CD14-positive monocyte (primary cell): ENCODE measurements at regions not wholly inside any gene's neighbourhood (a gene's known extent, or its start where the extent isn't known, plus 50 kb on each side); places are given as distances from the start of the nearest gene placed in this dataset.

Experiments
- DNase-seq, 3 donors: peaks; one replicate each; pipeline ENCODE4 v3.0.0-alpha.2; 2011 to 2022
- H2AFZ ChIP-seq: 2 replicates; pipeline ENCODE4 v1.6.0; 2012; ENCODE audit warnings: mild to moderate bottlenecking, low read depth, low read length, inconsistent platforms; ENCODE audit not compliant: insufficient read depth, poor library complexity, severe bottlenecking
- H3K27ac ChIP-seq, 2 donors: 1 replicate in 1 of 2; 2 replicates in 1 of 2; pipeline ENCODE4 v1.5.1; 2012 to 2013; ENCODE audit warnings: low read length in 2 of 2, control low read depth in 1 of 2, inconsistent platforms in 1 of 2, low read depth in 1 of 2, mild to moderate bottlenecking in 1 of 2
- H3K27me3 ChIP-seq, 2 donors: one replicate each; pipeline versions ENCODE4 v1.6.0 to v1.6.1; 2011 to 2013; ENCODE audit warnings: low read length in 2 of 2; ENCODE audit not compliant: control insufficient read depth in 2 of 2, insufficient read depth in 2 of 2
- H3K36me3 ChIP-seq, 2 donors: replicated peaks in 1 of 2; 1 replicate in 1 of 2; 2 replicates in 1 of 2; pipeline versions ENCODE4 v1.5.1 to v1.6.1; 2012 to 2013; ENCODE audit warnings: low read length in 2 of 2, control low read depth in 1 of 2, inconsistent platforms in 1 of 2, mild to moderate bottlenecking in 1 of 2; ENCODE audit not compliant: insufficient read depth in 2 of 2, control insufficient read depth in 1 of 2
- H3K4me1 ChIP-seq, 2 donors: 1 replicate in 1 of 2; 2 replicates in 1 of 2; pipeline versions ENCODE4 v1.5.1 to v1.6.1; 2012 to 2013; ENCODE audit warnings: low read length in 2 of 2, control low read depth in 1 of 2, inconsistent platforms in 1 of 2, mild to moderate bottlenecking in 1 of 2, moderate library complexity in 1 of 2; ENCODE audit not compliant: insufficient read depth in 2 of 2, control insufficient read depth in 1 of 2
- H3K4me2 ChIP-seq: replicated peaks from 2 replicates; pipeline ENCODE3; 2012; ENCODE audit warnings: low read length, moderate library complexity, mild to moderate bottlenecking; ENCODE audit not compliant: poor library complexity, severe bottlenecking; ENCODE audit errors: extremely low read depth
- H3K4me3 ChIP-seq, 3 experiments: fragments of 200-600 bp in 1 of 3; sonication (generic) in 1 of 3; replicated peaks in 1 of 3; 1 replicate in 2 of 3; 2 replicates in 1 of 3; pipeline ENCODE4 v1.5.1; 2011 to 2013; ENCODE audit warnings: low read length in 3 of 3, mild to moderate bottlenecking in 3 of 3, control low read depth in 2 of 3, low read depth in 2 of 3, inconsistent platforms in 1 of 3, moderate library complexity in 1 of 3
- H3K79me2 ChIP-seq: 2 replicates; pipeline ENCODE4 v1.6.0; 2012; ENCODE audit warnings: mild to moderate bottlenecking, control low read depth, inconsistent platforms, low read length, moderate library complexity; ENCODE audit not compliant: insufficient read depth
- H3K9ac ChIP-seq: 2 replicates; pipeline ENCODE4 v1.6.0; 2017; ENCODE audit warnings: low read length, mild to moderate bottlenecking; ENCODE audit not compliant: insufficient read depth, poor library complexity, severe bottlenecking
- H3K9me3 ChIP-seq, 2 donors: replicated peaks in 1 of 2; 1 replicate in 1 of 2; 2 replicates in 1 of 2; pipeline versions ENCODE4 v1.5.1 to v1.6.1; 2012 to 2013; ENCODE audit warnings: low read length in 2 of 2, control low read depth in 1 of 2; ENCODE audit not compliant: control insufficient read depth in 1 of 2, insufficient read depth in 1 of 2
- H4K20me1 ChIP-seq: 2 replicates; pipeline ENCODE4 v1.6.0; 2012; ENCODE audit warnings: mild to moderate bottlenecking, low read length, control low read depth, moderate library complexity; ENCODE audit not compliant: insufficient read depth
- H3K27ac Mint-ChIP-seq, 7 donors: one replicate each; pipeline ENCODE4 v1.8.0; 2020; ENCODE audit warnings: mild to moderate bottlenecking in 7 of 7, mixed read lengths in 7 of 7, moderate library complexity in 6 of 7, inconsistent platforms in 2 of 7
- H3K27me3 Mint-ChIP-seq, 3 donors: one replicate each; pipeline ENCODE4 v1.8.0; 2021 to 2022; ENCODE audit warnings: low read depth in 3 of 3, mild to moderate bottlenecking in 3 of 3, mixed read lengths in 3 of 3, moderate library complexity in 3 of 3, inconsistent platforms in 1 of 3
- H3K36me3 Mint-ChIP-seq, 2 donors: one replicate each; pipeline ENCODE4 v1.8.0; 2020; ENCODE audit warnings: mixed read lengths in 2 of 2, inconsistent platforms in 1 of 2, mild to moderate bottlenecking in 1 of 2
- H3K4me1 Mint-ChIP-seq: one replicate; pipeline ENCODE4 v1.8.0; 2020; ENCODE audit warnings: mild to moderate bottlenecking, mixed read lengths
- H3K4me3 Mint-ChIP-seq, 2 donors: one replicate each; pipeline ENCODE4 v1.8.0; 2020; ENCODE audit warnings: mild to moderate bottlenecking in 2 of 2, mixed read lengths in 2 of 2, moderate library complexity in 1 of 2
- H3K9me3 Mint-ChIP-seq, 7 donors: one replicate each; pipeline ENCODE4 v1.8.0; 2020 to 2022; ENCODE audit warnings: mixed read lengths in 7 of 7, mild to moderate bottlenecking in 6 of 7, moderate library complexity in 6 of 7, inconsistent platforms in 2 of 7
- WGBS: methylation state at CpG from one replicate; pipeline ENCODE4 v1.1.5; 2013; ENCODE audit warnings: missing lambda C conversion rate; ENCODE audit not compliant: insufficient coverage; 5-methylcytosine and 5-hydroxymethylcytosine counted together
- intact Hi-C, 2 donors: fragments of 100-400 bp; cut with micrococcal nuclease; formaldehyde crosslinking; loops; one replicate each; pipeline versions ENCODE4 v1.15.0 to v1.15.1; 2023
- TF ChIP-seq, protein P1 (sequence below): fragments of 200-600 bp; IDR thresholded peaks from one replicate; pipeline ENCODE4 v1.8.0; 2022; ENCODE audit warnings: antibody characterized with exemption, mild to moderate bottlenecking

DNA sequence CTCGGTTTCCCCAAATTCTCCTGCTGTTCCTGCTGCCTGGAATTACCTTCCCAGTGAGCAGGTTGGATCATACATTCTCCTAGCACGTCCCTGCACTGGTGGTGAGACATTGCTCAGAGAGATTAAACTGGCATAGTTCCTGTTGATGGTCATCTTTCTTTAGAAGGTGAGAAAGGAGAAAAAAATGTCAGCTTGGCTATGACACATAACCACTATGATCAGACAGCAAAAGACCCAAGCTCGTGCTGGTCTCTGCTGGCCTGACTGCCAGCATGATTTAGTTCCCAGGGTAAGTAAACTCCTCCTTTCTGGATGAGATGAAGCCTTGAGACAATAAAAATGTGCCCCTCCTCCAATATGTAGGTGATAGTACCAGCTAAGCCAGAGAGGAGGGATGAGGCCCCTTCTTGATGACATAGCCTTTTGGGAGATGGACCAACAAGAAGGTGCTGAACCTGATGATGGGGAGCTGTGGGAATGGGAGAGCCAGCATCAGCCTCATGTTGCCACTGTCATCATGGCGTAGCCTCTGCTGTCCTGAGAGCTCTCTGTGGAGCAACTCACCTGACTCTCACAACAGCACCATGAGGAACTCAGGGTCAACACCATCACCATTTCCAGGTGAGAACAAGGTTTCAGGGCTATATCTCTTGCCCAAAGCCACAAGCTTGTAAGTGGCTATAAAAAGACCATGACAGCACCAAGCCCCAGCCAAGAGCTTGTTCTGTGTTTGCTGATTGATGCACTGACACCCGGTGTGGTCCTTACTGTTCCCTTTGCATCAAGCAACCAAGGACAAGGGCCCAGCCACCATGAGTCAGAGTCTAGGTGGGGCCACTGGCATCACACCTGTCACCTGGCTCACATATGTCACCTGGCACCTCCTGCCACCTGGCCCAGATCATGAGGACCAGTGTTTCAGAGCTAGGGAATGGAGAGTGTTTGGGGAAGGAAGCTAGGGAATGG, 200.0 kb downstream of the MATN1 start:
- Histone ChIP-seq H3K4me3 (no peak overlapping the region), H3K9me3 (no peaks in the 10 kb centered on the region), H3K36me3 (no peaks in the 10 kb centered on the region), H3K4me2 (no peak overlapping the region), H3K27ac (no peak overlapping the region), H3K79me2 (no peaks in the 10 kb centered on the region), H3K9ac (no peak overlapping the region), H2AFZ (no peak overlapping the region), H3K4me1 (no peaks in the 10 kb centered on the region), H4K20me1 (no peaks in the 10 kb centered on the region), H3K27me3 (no peaks in the 10 kb centered on the region)
- 84% methylated on average over 2 of the region's 5 CpGs for WGBS
- H3K9me3 Mint-ChIP-seq, result no peaks in the 10 kb centered on the region
- TF ChIP-seq, protein P1, sequence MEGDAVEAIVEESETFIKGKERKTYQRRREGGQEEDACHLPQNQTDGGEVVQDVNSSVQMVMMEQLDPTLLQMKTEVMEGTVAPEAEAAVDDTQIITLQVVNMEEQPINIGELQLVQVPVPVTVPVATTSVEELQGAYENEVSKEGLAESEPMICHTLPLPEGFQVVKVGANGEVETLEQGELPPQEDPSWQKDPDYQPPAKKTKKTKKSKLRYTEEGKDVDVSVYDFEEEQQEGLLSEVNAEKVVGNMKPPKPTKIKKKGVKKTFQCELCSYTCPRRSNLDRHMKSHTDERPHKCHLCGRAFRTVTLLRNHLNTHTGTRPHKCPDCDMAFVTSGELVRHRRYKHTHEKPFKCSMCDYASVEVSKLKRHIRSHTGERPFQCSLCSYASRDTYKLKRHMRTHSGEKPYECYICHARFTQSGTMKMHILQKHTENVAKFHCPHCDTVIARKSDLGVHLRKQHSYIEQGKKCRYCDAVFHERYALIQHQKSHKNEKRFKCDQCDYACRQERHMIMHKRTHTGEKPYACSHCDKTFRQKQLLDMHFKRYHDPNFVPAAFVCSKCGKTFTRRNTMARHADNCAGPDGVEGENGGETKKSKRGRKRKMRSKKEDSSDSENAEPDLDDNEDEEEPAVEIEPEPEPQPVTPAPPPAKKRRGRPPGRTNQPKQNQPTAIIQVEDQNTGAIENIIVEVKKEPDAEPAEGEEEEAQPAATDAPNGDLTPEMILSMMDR, result no peak
- H3K36me3 Mint-ChIP-seq, result no peaks in the 10 kb centered on the region
- intact Hi-C loops, result no loop called here
- DNase-seq, result no peak
- no peaks in the 10 kb centered on the region for H3K4me1 Mint-ChIP-seq
- no peak overlapping the region for H3K27ac Mint-ChIP-seq
- H3K27me3 Mint-ChIP-seq, result peaks cover 13 to 16% (median 14%) of the 10 kb centered on the region in 3 donors
- H3K4me3 Mint-ChIP-seq, result no peak overlapping the region

DNA sequence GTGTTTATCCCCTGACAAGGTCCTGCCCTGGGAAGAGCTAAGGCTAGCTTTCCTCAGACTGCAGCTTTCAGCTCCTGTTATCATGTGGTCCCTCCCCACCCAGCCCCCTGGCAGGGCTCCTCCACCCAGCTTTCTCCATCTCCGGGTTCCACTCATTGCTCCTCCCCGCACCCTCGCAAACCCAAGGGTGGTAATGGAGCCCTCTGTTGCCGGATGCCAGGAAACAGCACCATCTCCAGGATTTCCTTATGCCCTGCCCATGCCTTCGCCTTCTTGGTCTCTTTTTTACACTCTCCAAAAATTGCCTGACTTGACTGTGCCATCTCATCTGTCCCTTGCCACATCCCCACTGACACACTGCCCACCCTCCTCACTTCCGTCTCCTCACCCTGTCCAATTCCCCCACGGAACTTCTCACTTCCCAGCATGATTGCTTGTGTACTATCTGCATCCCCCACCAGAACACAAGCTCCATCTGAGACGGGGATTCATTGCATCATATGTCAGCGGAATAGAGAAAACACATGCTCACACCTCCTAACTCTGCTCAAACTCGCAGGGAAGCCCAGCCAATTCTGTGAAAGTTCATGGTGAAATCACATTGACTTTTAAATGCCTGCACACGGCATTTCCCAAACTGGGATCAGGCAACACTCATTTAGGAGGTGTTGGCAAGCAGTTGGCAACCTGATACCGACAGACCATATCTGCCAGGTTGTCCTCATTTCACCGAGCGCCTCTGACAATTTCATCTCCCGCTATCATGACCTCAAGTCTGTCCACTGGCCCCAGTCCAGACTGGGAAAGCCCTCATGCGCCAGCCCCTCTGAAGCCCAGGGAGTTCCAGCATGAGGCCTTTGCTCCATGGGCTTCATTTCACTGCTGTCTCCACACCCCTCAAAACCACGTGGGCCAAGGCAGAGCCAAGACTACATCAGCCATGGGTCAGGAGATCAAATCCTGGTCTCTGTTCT, 201.1 kb downstream of the MATN1 start:
- Histone ChIP-seq H4K20me1 (no peaks in the 10 kb centered on the region), H3K27ac (no peak overlapping the region), H3K27me3 (no peaks in the 10 kb centered on the region), H3K79me2 (no peaks in the 10 kb centered on the region), H2AFZ (no peak overlapping the region), H3K4me3 (no peak overlapping the region), H3K4me1 (no peaks in the 10 kb centered on the region), H3K9me3 (no peaks in the 10 kb centered on the region), H3K36me3 (no peaks in the 10 kb centered on the region), H3K4me2 (no peak overlapping the region), H3K9ac (no peak overlapping the region)
- TF ChIP-seq, protein P1, result no peak
- H3K27ac Mint-ChIP-seq, result no peak overlapping the region
- no peak overlapping the region for H3K4me3 Mint-ChIP-seq
- no peaks in the 10 kb centered on the region for H3K36me3 Mint-ChIP-seq
- intact Hi-C loops, result no loop called here
- H3K4me1 Mint-ChIP-seq, result no peaks in the 10 kb centered on the region
- no peak for DNase-seq
- 71% methylated on average over 17 of the region's 17 CpGs for WGBS
- H3K9me3 Mint-ChIP-seq, result no peaks in the 10 kb centered on the region
- peaks cover 11 to 16% (median 13%) of the 10 kb centered on the region in 3 donors for H3K27me3 Mint-ChIP-seq
